HG03108 (cell line): ENCODE measurements at regions not wholly inside any gene's neighbourhood (a gene's known extent, or its start where the extent isn't known, plus 50 kb on each side); places are given as distances from the start of the nearest gene placed in this dataset.

ENCODE experiments used
- ATAC-seq: cut with Tn5 transposase; IDR thresholded peaks from one replicate; pipeline ENCODE4 v1.9.1; 2021; ENCODE audit warnings: moderate library complexity; ENCODE audit not compliant: unreplicated experiment

DNA sequence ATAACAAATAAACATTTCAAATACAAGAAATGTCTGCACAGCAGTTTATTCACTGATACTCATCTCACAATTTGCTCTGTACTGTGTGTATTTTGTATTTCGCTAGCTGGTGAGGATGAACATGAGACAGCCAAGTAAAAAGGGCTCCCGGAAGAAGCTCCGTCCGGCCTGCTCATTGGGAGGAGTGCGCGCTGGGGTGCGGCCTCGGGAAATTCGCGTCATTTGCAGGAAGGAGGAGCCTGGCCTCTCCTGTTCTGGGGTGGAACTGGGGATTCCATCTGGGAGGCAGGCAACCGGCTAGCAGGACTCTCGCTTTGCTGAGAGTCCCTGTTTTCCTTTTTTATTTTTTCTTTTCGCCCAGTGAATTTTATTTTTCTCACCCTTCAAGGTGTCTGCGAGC is 368.4 kb upstream of the TMEM132C start:
- ATAC-seq: no peak

GRCh38 chr12:127899971-127900370 is 367.0 kb upstream of the TMEM132C start:
- no peak for ATAC-seq

DNA sequence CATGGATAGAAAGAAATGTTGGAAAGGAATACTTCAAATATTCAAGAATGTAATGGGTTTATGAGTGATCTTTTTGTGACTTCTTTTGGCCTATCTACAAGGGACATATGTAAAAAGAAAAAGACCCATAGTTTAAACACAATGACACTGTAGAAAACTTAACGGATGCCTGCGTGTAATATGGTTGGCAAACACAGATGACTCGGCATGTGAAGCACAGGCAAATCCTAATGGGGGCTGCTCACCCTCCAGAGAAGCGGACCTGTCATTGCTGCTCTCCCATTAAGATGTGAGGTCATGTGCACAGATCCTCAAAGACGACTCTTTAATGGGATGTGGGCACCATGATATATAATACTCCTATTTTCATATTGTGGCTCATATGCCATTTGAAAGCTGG is 366.6 kb upstream of the TMEM132C start:
- no peak for ATAC-seq

DNA sequence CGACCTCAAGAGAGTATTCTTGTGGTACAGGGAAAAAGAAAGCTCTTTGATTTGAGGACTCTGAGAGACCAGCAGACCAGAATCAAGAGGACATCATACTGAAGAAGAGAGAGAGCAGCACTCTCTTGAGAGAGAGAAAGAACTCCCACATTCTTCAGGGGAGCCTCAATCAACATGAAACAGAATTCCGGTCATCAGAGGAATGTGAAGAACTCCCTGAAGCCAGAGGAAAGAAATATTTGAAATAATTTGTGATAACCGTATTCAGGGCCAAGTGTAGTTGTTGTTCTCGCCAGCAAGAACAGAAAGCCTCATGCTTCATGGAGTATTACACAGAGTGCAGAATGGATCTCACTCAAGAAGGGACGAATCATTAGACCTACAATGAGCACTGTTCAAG is 363.8 kb upstream of the TMEM132C start:
- ATAC-seq: no peak

- ATAC-seq: no peak
Observed at GRCh38 chr12:127909041-127909440, 357.9 kb upstream of the TMEM132C start.

GRCh38 chr12:127911291-127911690 is 355.7 kb upstream of the TMEM132C start:
- ATAC-seq: no peak

- ATAC-seq: no peak
Observed at GRCh38 chr12:127912035-127912665, 354.8 kb upstream of the TMEM132C start.

GRCh38 chr12:127923501-127923900 is 343.5 kb upstream of the TMEM132C start:
- ATAC-seq: no peak

DNA sequence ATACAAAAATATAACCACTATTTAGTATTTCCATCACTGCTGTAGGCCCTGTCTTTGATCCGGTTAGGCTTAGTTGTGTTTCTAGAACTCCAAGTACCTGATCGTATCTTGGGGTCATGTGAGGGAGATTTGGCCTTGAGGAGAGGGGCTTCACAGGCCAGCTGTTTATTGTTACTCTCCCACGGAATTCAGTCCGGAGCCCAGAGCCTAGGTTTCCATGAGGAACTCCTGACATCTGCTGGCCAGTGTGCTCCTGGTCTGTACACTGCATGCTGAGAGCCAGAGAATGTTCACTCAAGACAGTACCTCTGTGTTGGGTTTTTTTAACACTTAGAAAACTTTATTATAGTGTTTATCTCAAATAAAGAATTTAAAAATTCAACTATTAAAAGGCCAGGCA is 341.0 kb upstream of the TMEM132C start:
- no peak for ATAC-seq

- no peak for ATAC-seq
Observed at GRCh38 chr12:127928178-127928577, 338.8 kb upstream of the TMEM132C start.

DNA sequence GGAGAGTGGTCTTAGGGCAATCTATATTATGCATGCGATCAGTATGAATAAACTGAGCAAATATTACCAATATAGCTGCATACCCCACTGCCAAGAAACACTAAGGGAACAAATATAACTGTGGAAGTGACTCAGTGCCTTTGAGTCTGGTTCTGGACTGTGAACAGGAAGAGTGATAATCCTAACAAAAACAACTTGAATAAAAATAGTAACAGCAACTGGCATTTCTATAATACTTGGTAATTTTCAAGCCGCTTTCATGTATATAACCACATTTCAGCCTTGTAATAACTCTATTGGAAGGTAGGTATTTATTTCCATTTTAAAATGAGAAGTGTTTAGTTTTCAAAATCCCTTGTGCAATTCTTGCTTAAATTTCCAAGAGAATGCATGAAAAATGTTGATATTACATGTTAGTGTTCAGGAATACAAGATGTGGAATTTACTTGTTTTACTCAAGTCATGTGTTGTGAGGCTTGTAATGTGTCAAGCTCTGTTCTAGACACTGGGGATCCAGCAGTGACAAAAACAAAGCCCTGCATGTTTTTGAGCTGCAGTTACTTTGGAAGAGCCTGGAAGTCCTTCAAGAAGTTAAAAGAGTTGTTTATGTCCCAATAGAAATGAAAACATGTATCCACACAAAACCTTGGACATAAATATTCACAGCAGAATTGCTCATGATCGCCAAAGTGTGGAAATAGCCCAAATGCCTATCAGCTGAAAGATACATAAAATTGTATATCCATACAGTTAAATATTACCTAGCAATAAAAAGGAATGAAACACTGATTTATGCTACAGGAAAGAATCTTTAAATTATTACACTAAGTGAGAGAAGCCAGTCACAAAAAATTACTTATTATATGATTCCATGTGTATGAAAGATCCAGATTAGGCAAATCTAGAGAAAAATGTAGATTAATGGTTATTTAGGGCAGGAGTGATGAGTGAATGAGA is 338.1 kb upstream of the TMEM132C start:
- ATAC-seq: no peak

- ATAC-seq: no peak
Observed at GRCh38 chr12:127930122-127930521, 336.8 kb upstream of the TMEM132C start.

DNA sequence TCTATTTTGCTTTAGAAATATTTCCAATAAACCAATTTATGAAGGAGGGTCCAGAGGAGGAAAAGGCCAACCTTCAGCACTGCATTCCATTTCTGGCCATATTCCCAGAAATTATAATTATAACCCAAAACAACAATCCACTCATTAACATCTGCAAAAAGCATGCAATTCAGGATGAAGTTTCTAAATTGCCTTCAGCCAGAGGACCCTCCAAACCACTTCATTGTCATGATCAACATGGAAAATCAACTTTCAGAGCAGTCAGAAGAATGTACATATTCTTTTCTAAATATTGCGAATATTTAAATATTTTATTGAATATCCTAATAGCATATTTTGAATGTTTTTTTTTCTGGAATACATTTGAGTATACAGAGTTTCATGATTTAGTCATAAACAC is 332.6 kb upstream of the TMEM132C start:
- ATAC-seq: no peak

DNA sequence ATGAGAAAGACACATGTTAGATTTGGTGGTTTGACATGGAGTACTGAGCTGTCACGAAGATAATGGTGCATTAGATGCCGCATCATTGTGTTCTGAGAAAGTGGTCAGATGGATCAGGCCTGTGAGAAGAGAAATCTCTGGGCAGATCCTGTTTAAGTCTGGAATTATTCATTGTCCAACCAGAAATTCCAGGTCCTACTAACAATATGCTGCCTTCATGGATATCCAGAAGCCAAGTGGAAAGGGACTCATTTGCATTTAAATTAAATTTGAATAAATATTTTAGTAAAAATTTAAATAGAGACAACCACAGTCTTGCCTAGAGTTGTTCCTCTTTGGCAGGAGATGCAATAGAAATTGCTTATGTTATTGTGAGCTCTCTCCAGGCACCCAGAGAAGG is 330.5 kb upstream of the TMEM132C start:
- no peak for ATAC-seq

GRCh38 chr12:127941332-127941731 is 325.6 kb upstream of the TMEM132C start:
- ATAC-seq: no peak

GRCh38 chr12:127942981-127943380 is 324.0 kb upstream of the TMEM132C start:
- no peak for ATAC-seq

DNA sequence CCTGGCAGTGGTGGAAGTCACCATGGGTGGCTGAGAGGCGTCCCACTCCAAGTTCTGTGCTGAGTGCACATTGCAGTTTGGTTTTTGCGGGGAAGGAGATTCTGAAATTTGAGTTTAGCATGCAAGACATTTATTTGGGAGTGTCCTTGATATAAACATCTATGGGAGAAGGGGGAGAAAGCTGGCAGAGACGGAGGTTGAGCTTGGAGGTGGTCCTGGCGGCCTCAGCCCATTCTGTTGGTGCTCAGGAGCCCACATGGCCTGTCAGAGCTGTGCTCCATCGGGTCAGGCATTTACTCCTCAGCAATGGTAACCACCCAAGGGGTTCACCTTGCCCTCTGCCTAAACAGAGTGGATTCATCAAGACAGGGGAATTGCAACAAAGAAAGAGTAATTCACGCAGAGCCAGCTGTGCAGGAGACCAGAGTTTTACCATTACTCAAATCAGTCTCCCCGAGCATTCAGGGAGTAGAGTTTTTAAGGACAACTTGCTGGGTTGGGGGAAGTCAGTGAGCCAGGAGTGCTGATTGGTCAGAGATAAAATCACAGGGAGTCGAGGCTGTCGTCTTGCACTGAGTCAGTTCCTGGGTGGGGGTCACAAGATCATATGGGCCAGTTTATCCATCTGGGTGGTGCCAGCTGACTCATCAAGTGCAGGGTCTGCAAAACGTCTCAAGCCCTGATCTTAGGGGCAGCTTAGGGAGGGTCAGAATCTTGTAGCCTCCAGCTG is 323.3 kb upstream of the TMEM132C start:
- ATAC-seq: no peak

- no peak for ATAC-seq
Observed at GRCh38 chr12:127944211-127944899, 322.6 kb upstream of the TMEM132C start.

GRCh38 chr12:127957001-127957660 is 309.8 kb upstream of the TMEM132C start:
- ATAC-seq: no peak

GRCh38 chr12:127962303-127962702 is 304.7 kb upstream of the TMEM132C start:
- ATAC-seq: no peak

GRCh38 chr12:127963933-127964332 is 303.0 kb upstream of the TMEM132C start:
- ATAC-seq: no peak
